H9 (cell line): ENCODE measurements at regions not wholly inside any gene's neighbourhood (a gene's known extent, or its start where the extent isn't known, plus 50 kb on each side); places are given as distances from the start of the nearest gene placed in this dataset.

Experiments used
- DNase-seq: peaks from one replicate; pipeline ENCODE4 v3.0.0-alpha.2; 2017
- H2AFZ ChIP-seq: one replicate; pipeline ENCODE4 v1.6.1; 2013; ENCODE audit warnings: mild to moderate bottlenecking, low read length, control low read depth, moderate library complexity
- H2AK5ac ChIP-seq: 2 replicates; pipeline ENCODE4 v1.6.1; 2013; ENCODE audit warnings: low read length, control low read depth, mixed read lengths; ENCODE audit not compliant: insufficient read length
- H2BK120ac ChIP-seq: one replicate; pipeline ENCODE4 v1.6.1; 2013; ENCODE audit warnings: low read depth, mild to moderate bottlenecking, low read length, control low read depth, inconsistent platforms; ENCODE audit not compliant: poor library complexity, severe bottlenecking
- H2BK12ac ChIP-seq: 2 replicates; pipeline ENCODE4 v1.6.1; 2013; ENCODE audit warnings: low read length, control low read depth, mixed read lengths, low read depth; ENCODE audit not compliant: insufficient read length
- H2BK15ac ChIP-seq: 2 replicates; pipeline ENCODE4 v1.6.1; 2013; ENCODE audit warnings: low read depth, low read length, control low read depth
- H2BK20ac ChIP-seq: one replicate; pipeline ENCODE4 v1.6.1; 2013; ENCODE audit warnings: low read depth, mild to moderate bottlenecking, low read length, control low read depth, inconsistent platforms; ENCODE audit not compliant: poor library complexity, severe bottlenecking
- H2BK5ac ChIP-seq: 2 replicates; pipeline ENCODE4 v1.6.1; 2013; ENCODE audit warnings: low read length, control low read depth, mixed read lengths; ENCODE audit not compliant: insufficient read length
- H3K14ac ChIP-seq: 2 replicates; pipeline ENCODE4 v1.6.1; 2013; ENCODE audit warnings: low read length, control low read depth; ENCODE audit not compliant: insufficient read depth
- H3K18ac ChIP-seq: 2 replicates; pipeline ENCODE4 v1.6.1; 2013; ENCODE audit warnings: low read depth, mild to moderate bottlenecking, mixed read lengths, low read length, control low read depth; ENCODE audit not compliant: insufficient read length
- H3K23ac ChIP-seq: 2 replicates; pipeline ENCODE4 v1.6.1; 2013; ENCODE audit warnings: low read length, control low read depth, mixed read lengths, low read depth; ENCODE audit not compliant: insufficient read length
- H3K23me2 ChIP-seq: 2 replicates; pipeline ENCODE4 v1.6.1; 2013; ENCODE audit warnings: low read depth, mild to moderate bottlenecking, mixed read lengths, low read length, control low read depth; ENCODE audit not compliant: insufficient read length, poor library complexity, severe bottlenecking
- H3K27ac ChIP-seq: 2 replicates; pipeline ENCODE4 v1.5.1; 2013; ENCODE audit warnings: low read length, control low read depth, mixed read lengths, low read depth; ENCODE audit not compliant: insufficient read length
- H3K27me3 ChIP-seq: 2 replicates; pipeline ENCODE4 v1.6.1; 2013; ENCODE audit warnings: low read length, control low read depth, inconsistent platforms; ENCODE audit not compliant: insufficient read depth
- H3K4ac ChIP-seq: 2 replicates; pipeline ENCODE4 v1.6.1; 2013; ENCODE audit warnings: low read depth, mild to moderate bottlenecking, control low read depth, inconsistent platforms, low read length, moderate library complexity
- H3K4me1 ChIP-seq: 2 replicates; pipeline ENCODE4 v1.6.1; 2013; ENCODE audit warnings: low read length, control low read depth, inconsistent platforms; ENCODE audit not compliant: insufficient read depth
- H3K4me2 ChIP-seq: 2 replicates; pipeline ENCODE4 v1.6.1; 2013; ENCODE audit warnings: low read length, control low read depth, mixed read lengths; ENCODE audit not compliant: insufficient read length, insufficient read depth
- H3K56ac ChIP-seq: 2 replicates; pipeline ENCODE4 v1.6.1; 2013; ENCODE audit warnings: low read depth, mild to moderate bottlenecking, mixed read lengths, low read length, control low read depth; ENCODE audit not compliant: insufficient read length
- H3K79me1 ChIP-seq: 2 replicates; pipeline ENCODE4 v1.6.1; 2013; ENCODE audit warnings: low read depth, mild to moderate bottlenecking, moderate library complexity, low read length, control low read depth, inconsistent platforms; ENCODE audit not compliant: insufficient read depth, poor library complexity, severe bottlenecking
- H3K79me2 ChIP-seq: 2 replicates; pipeline ENCODE4 v1.6.1; 2013; ENCODE audit warnings: low read length, control low read depth, inconsistent platforms; ENCODE audit not compliant: insufficient read depth
- H3K9ac ChIP-seq: 2 replicates; pipeline ENCODE4 v1.6.1; 2013; ENCODE audit warnings: low read length, control low read depth, mixed read lengths; ENCODE audit not compliant: insufficient read length; ENCODE audit errors: extremely low read depth
- H3K9me3 ChIP-seq: one replicate; pipeline ENCODE4 v1.6.1; 2013; ENCODE audit warnings: low read depth, low read length, inconsistent platforms; ENCODE audit not compliant: control insufficient read depth
- H3T11ph ChIP-seq: one replicate; pipeline ENCODE4 v1.6.1; 2013; ENCODE audit warnings: mild to moderate bottlenecking, low read length, control low read depth, inconsistent platforms
- H4K20me1 ChIP-seq: one replicate; pipeline ENCODE4 v1.6.1; 2013; ENCODE audit not compliant: control insufficient read depth, insufficient read length, insufficient read depth
- H4K5ac ChIP-seq: 2 replicates; pipeline ENCODE4 v1.6.1; 2013; ENCODE audit warnings: low read depth, mild to moderate bottlenecking, mixed read lengths, low read length, control low read depth; ENCODE audit not compliant: insufficient read length
- H4K8ac ChIP-seq: replicated peaks from 2 replicates; pipeline ENCODE4 v1.6.1; 2013; ENCODE audit warnings: low read length, control low read depth, mixed read lengths, low read depth; ENCODE audit not compliant: insufficient read length
- H4K91ac ChIP-seq: 2 replicates; pipeline ENCODE4 v1.6.1; 2013; ENCODE audit warnings: low read depth, mild to moderate bottlenecking, moderate library complexity, mixed read lengths, low read length, control low read depth; ENCODE audit not compliant: insufficient read length
- H3K27ac Mint-ChIP-seq, 3 experiments: 2 replicates in 2 of 3; 3 replicates in 1 of 3; pipeline ENCODE4 v1.8.0; 2020 to 2021; ENCODE audit warnings: mixed read lengths in 3 of 3, mild to moderate bottlenecking in 1 of 3, moderate library complexity in 1 of 3
- H3K27me3 Mint-ChIP-seq: 2 replicates; pipeline ENCODE4 v1.8.0; 2021; ENCODE audit warnings: low read depth, mild to moderate bottlenecking, moderate library complexity, mixed read lengths
- H3K36me3 Mint-ChIP-seq, 3 experiments: 2 replicates in 2 of 3; 3 replicates in 1 of 3; pipeline ENCODE4 v1.8.0; 2020 to 2021; ENCODE audit warnings: low read depth in 3 of 3, mixed read lengths in 3 of 3; ENCODE audit not compliant: insufficient read depth in 1 of 3
- H3K4me1 Mint-ChIP-seq, 2 experiments: 2 replicates each; pipeline ENCODE4 v1.8.0; 2020; ENCODE audit warnings: mixed read lengths in 2 of 2
- H3K4me3 Mint-ChIP-seq, 2 experiments: 2 replicates in 1 of 2; 3 replicates in 1 of 2; pipeline ENCODE4 v1.8.0; 2020 to 2021; ENCODE audit warnings: mild to moderate bottlenecking in 2 of 2, mixed read lengths in 2 of 2, moderate library complexity in 1 of 2
- H3K9me3 Mint-ChIP-seq, 2 experiments: 2 replicates in 1 of 2; 3 replicates in 1 of 2; pipeline ENCODE4 v1.8.0; 2020; ENCODE audit warnings: mild to moderate bottlenecking in 2 of 2, mixed read lengths in 2 of 2, moderate library complexity in 1 of 2
- CTCF ChIP-seq: fragments of 200-600 bp; sonication (generic); conservative IDR thresholded peaks from 3 replicates; pipeline ENCODE4 v1.8.0; 2021; ENCODE audit warnings: antibody characterized with exemption, mild to moderate bottlenecking
- WGBS: extraction: QIAGEN DNeasy Blood & Tissue Kit; methylation state at CpG from one replicate; pipeline ENCODE4 v1.1.7; 2013; ENCODE audit warnings: missing lambda C conversion rate, low lambda C conversion rate, mixed read lengths; ENCODE audit not compliant: insufficient read length; ENCODE audit errors: extremely low coverage; 5-methylcytosine and 5-hydroxymethylcytosine counted together

DNA sequence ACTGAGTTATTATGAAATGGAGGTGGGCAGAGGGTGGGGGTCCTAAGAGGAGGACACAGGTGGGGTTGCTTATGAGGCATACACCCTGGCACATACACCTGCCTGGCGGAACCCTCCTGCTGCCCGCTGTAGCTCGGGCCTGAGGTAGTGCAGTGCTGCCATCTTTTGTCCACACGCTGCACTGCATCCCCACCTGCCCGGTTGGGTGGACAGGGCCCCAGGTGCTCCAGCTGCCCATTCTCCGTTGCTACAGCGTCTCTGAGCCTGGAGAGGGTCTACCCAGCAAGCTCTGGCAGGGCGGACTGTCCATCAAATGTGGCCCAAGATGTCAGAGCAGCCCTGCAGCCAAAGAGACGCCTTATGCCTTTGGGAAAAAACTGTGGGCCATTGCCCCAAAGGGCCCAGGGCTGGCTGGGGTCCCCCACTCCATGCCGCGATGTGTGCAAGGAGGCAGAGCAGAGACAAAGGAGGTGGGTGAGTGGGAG, 131.2 kb downstream of the BUD13 start:
- H3K23me2 ChIP-seq: no peaks in the 10 kb centered on the region
- no peak overlapping the region for H3T11ph ChIP-seq
- Mint-ChIP-seq H3K27ac (no peak overlapping the region; a peak in 1 of 7 replicates), H3K9me3 (no peaks in the 10 kb centered on the region; a peak in 1 of 5 replicates), H3K4me3 (no peak overlapping the region), H3K36me3 (no peaks in the 10 kb centered on the region), H3K27me3 (peaks cover 12% of the 10 kb centered on the region), H3K4me1 (peaks cover 1 to 14% of the 10 kb centered on the region in 2 experiments)
- H4K8ac ChIP-seq: no peak overlapping the region
- H3K14ac ChIP-seq: no peak overlapping the region
- no peaks in the 10 kb centered on the region for H3K4me1 ChIP-seq
- no peaks in the 10 kb centered on the region for H3K79me1 ChIP-seq
- TF ChIP-seq CTCF: peak; percentile 94
- DNase-seq: peak; percentile 83
- H2BK15ac ChIP-seq: no peak overlapping the region
- no peak overlapping the region for H4K5ac ChIP-seq
- no CpG with 5 or more reads among the region's 11 CpGs for WGBS
- no peak overlapping the region for H2BK12ac ChIP-seq
- H3K9me3 ChIP-seq: no peaks in the 10 kb centered on the region
- no peak overlapping the region for H3K56ac ChIP-seq
- H3K27ac ChIP-seq: no peak overlapping the region
- no peak overlapping the region for H3K4me2 ChIP-seq
- H2BK120ac ChIP-seq: no peak overlapping the region
- H3K9ac ChIP-seq: no peak overlapping the region
- no peaks in the 10 kb centered on the region for H4K20me1 ChIP-seq
- no peak overlapping the region for H4K91ac ChIP-seq
- H2BK5ac ChIP-seq: no peak overlapping the region
- no peak overlapping the region for H3K23ac ChIP-seq
- no peak overlapping the region for H2BK20ac ChIP-seq
- H3K4ac ChIP-seq: no peak overlapping the region
- H3K18ac ChIP-seq: no peak overlapping the region
- H3K79me2 ChIP-seq: no peaks in the 10 kb centered on the region
- H2AFZ ChIP-seq: no peak overlapping the region
- no peaks in the 10 kb centered on the region for H3K27me3 ChIP-seq
- H2AK5ac ChIP-seq: no peak overlapping the region
